ENCODE measurements at regions not wholly inside any gene's neighbourhood (a gene's known extent, or its start where the extent isn't known, plus 50 kb on each side); places are given as distances from the start of the nearest gene placed in this dataset.

DNA sequence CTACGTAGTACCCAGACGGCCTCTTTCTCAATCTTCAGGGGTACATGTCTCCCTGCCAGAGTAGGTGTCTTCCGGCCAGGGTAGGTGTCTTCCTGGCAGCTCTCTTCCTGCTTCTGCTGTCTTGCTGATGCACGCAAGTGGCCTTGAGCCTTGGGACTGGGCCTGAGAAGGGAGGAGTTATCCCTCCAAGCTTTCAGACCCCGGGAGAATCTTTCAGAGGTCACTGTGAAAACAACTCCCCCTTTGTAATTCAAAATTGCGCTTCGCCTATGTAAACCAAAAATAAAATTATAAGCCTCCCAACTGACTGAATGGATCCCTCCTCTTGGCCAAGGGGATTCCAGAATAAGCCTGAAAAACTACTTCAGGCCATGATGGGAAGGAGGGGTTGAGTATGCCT lies 87.3 kb upstream of the NUDT4 start:
- WGBS (ENCODE audit: low lambda C conversion rate, missing lambda C conversion rate): 83% methylated on average over 7 of the region's 7 CpGs
- Histone ChIP-seq H3K4me2 (no peak overlapping the region), H3K79me2 (no peaks in the 10 kb centered on the region), H3K27me3 (no peaks in the 10 kb centered on the region), H3K36me3 (replicated peaks; ENCODE audit: insufficient read depth, low read depth) (no peaks in the 10 kb centered on the region), H4K20me1 (ENCODE audit: insufficient read depth, poor library complexity, severe bottlenecking) (no peaks in the 10 kb centered on the region), H3K9me2 (replicated peaks; ENCODE audit: insufficient read depth) (no peaks in the 10 kb centered on the region), H3K4me1 (ENCODE audit: insufficient read depth) (no peaks in the 10 kb centered on the region), H2AFZ (no peak overlapping the region), H3K27ac (no peak overlapping the region), H3K9me3 (ENCODE audit: low read depth) (no peaks in the 10 kb centered on the region), H3K4me3 (no peak overlapping the region)
- DNase-seq (ENCODE audit: low spot score): no peak
- TF ChIP-seq, protein P1, sequence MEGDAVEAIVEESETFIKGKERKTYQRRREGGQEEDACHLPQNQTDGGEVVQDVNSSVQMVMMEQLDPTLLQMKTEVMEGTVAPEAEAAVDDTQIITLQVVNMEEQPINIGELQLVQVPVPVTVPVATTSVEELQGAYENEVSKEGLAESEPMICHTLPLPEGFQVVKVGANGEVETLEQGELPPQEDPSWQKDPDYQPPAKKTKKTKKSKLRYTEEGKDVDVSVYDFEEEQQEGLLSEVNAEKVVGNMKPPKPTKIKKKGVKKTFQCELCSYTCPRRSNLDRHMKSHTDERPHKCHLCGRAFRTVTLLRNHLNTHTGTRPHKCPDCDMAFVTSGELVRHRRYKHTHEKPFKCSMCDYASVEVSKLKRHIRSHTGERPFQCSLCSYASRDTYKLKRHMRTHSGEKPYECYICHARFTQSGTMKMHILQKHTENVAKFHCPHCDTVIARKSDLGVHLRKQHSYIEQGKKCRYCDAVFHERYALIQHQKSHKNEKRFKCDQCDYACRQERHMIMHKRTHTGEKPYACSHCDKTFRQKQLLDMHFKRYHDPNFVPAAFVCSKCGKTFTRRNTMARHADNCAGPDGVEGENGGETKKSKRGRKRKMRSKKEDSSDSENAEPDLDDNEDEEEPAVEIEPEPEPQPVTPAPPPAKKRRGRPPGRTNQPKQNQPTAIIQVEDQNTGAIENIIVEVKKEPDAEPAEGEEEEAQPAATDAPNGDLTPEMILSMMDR (IDR thresholded peaks at IDR 0.05; ENCODE audit: poor library complexity): no peak
- TF ChIP-seq EZH2 (IDR thresholded peaks at IDR 0.05; ENCODE audit: borderline replicate concordance): no peak
- TF ChIP-seq EZH2phosphoT487 (IDR thresholded peaks at IDR 0.05; ENCODE audit: low read depth, severe bottlenecking, unreplicated experiment): no peak

DNA sequence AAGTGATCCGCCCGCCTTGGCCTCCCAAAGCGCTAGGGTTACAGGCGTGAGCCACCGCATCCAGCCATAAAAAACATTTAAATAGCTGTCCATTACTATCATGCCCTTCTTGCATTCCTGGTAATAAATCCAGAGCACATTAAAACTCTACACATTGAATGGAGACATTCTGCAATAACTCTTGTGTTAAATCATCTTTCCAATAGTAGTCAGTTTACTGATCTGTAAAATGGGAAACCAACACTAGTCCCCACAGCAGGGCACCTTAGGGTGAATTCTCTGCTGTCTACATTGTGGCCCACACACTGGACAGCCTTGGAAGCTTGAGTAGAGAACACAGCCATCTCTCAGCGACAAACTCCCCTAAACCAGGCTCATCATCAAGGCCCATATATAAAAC lies 85.5 kb upstream of the NUDT4 start:
- TF ChIP-seq EZH2 (IDR thresholded peaks at IDR 0.05; ENCODE audit: borderline replicate concordance): no peak
- TF ChIP-seq, protein P1 (IDR thresholded peaks at IDR 0.05; ENCODE audit: poor library complexity): no peak
- no peak for TF ChIP-seq EZH2phosphoT487 (IDR thresholded peaks at IDR 0.05; ENCODE audit: low read depth, severe bottlenecking, unreplicated experiment)
- Histone ChIP-seq H3K4me1 (ENCODE audit: insufficient read depth) (no peaks in the 10 kb centered on the region), H4K20me1 (ENCODE audit: insufficient read depth, poor library complexity, severe bottlenecking) (no peaks in the 10 kb centered on the region), H3K36me3 (replicated peaks; ENCODE audit: insufficient read depth, low read depth) (no peaks in the 10 kb centered on the region), H3K4me3 (no peak overlapping the region), H3K27ac (no peak overlapping the region), H3K9me2 (replicated peaks; ENCODE audit: insufficient read depth) (no peaks in the 10 kb centered on the region), H3K9me3 (ENCODE audit: low read depth) (no peaks in the 10 kb centered on the region), H2AFZ (no peak overlapping the region), H3K79me2 (no peaks in the 10 kb centered on the region), H3K4me2 (no peak overlapping the region), H3K27me3 (no peaks in the 10 kb centered on the region)
- DNase-seq (ENCODE audit: low spot score): no peak
- 96% methylated on average over 6 of the region's 6 CpGs for WGBS (ENCODE audit: low lambda C conversion rate, missing lambda C conversion rate)

DNA sequence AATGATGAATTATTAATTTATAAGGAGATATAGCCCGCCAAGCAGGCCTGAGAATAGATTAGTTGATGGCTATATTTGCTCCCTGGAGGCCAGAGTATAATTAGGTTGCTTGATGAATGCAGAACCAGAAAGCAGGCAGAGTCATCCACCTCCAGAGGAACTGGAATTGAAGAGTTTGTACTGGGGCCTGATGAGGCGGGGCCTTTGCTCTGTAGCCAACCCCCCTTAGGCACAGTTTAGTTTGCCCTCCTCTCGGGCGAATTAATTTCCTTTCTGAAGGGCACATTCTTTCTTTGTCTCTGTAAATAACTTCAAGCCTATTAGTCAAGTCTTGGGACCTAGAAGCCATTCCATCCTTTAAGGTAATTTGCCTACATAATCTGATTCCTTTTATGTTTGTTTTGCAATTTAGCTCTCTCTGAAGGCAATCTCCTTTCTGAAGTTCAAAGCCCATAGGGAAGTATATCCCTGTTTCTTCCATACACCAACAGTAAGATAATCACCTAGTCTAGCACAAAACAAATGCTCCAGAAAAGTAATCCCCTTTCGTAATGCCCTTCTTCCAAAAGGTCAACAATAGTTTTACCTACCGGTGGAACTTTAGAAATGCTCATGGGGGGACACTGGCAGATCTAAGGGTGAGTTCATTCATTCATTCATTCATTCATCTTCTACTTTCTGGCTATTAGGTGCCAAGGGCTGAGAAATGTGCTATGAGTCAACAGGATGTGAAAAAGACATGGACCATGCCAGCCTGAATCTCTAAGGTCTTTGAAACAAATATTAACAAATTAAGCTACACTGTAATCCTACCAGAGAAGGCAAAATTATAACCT lies 84.8 kb upstream of the NUDT4 start:
- Histone ChIP-seq H3K4me2 (no peak overlapping the region), H2AFZ (no peak overlapping the region), H3K27ac (no peak overlapping the region), H4K20me1 (ENCODE audit: insufficient read depth, poor library complexity, severe bottlenecking) (no peaks in the 10 kb centered on the region), H3K4me1 (ENCODE audit: insufficient read depth) (no peaks in the 10 kb centered on the region), H3K27me3 (no peaks in the 10 kb centered on the region), H3K79me2 (no peaks in the 10 kb centered on the region), H3K9me2 (replicated peaks; ENCODE audit: insufficient read depth) (no peaks in the 10 kb centered on the region), H3K4me3 (no peak overlapping the region), H3K36me3 (replicated peaks; ENCODE audit: insufficient read depth, low read depth) (no peaks in the 10 kb centered on the region), H3K9me3 (ENCODE audit: low read depth) (no peaks in the 10 kb centered on the region)
- DNase-seq (ENCODE audit: low spot score): no peak
- WGBS (ENCODE audit: low lambda C conversion rate, missing lambda C conversion rate): 54% methylated on average over 6 of the region's 6 CpGs
- TF ChIP-seq EZH2phosphoT487 (IDR thresholded peaks at IDR 0.05; ENCODE audit: low read depth, severe bottlenecking, unreplicated experiment) (no peak), EZH2 (IDR thresholded peaks at IDR 0.05; ENCODE audit: borderline replicate concordance) (no peak)
- TF ChIP-seq, protein P1 (IDR thresholded peaks at IDR 0.05; ENCODE audit: poor library complexity): no peak
